ENCODE measurements at regions not wholly inside any gene's neighbourhood (a gene's known extent, or its start where the extent isn't known, plus 50 kb on each side); places are given as distances from the start of the nearest gene placed in this dataset.

GRCh38 chr1:4315202-4315601 is 339.2 kb upstream of the AJAP1 start:
- TF ChIP-seq CTCF (IDR thresholded peaks at IDR 0.05; ENCODE audit: low read depth, low read length, missing control alignments), result no peak
- DNase-seq, result no peak
- in situ Hi-C loops (cut with HindIII; ENCODE audit: low pct_ligation_motif_present, low sequenced_read_pairs), result no loop called here

GRCh38 chr1:4317207-4317606 is 337.2 kb upstream of the AJAP1 start:
- TF ChIP-seq CTCF (IDR thresholded peaks at IDR 0.05; ENCODE audit: low read depth, low read length, missing control alignments), result no peak
- no peak overlapping the region for H3K27ac ChIP-seq
- in situ Hi-C loops (cut with HindIII; ENCODE audit: low pct_ligation_motif_present, low sequenced_read_pairs), result no loop called here
- no peak overlapping the region for H3K4me3 ChIP-seq (ENCODE audit: low read depth, low read length)
- H3K27me3 ChIP-seq (replicated peaks), result no peaks in the 10 kb centered on the region
- no peaks in the 10 kb centered on the region for H3K36me3 ChIP-seq (replicated peaks)
- DNase-seq, result no peak

More at GRCh38 chr1:4315202-4315601, 339.2 kb upstream of the AJAP1 start:
- Histone ChIP-seq H3K27me3 (replicated peaks) (no peaks in the 10 kb centered on the region), H3K27ac (no peak overlapping the region), H3K36me3 (replicated peaks) (no peaks in the 10 kb centered on the region), H3K4me3 (ENCODE audit: low read depth, low read length) (no peak overlapping the region)

- no peak for TF ChIP-seq CTCF (IDR thresholded peaks at IDR 0.05; ENCODE audit: low read depth, low read length, missing control alignments)
- no peak for DNase-seq
- H3K27me3 ChIP-seq (replicated peaks), result no peaks in the 10 kb centered on the region
- in situ Hi-C loops (cut with HindIII; ENCODE audit: low pct_ligation_motif_present, low sequenced_read_pairs), result no loop called here
- no peak overlapping the region for H3K4me3 ChIP-seq (ENCODE audit: low read depth, low read length)
- no peak overlapping the region for H3K27ac ChIP-seq
- H3K36me3 ChIP-seq (replicated peaks), result no peaks in the 10 kb centered on the region
Measured at GRCh38 chr1:4318720-4319119, 335.7 kb upstream of the AJAP1 start.

- Histone ChIP-seq H3K36me3 (replicated peaks) (no peaks in the 10 kb centered on the region), H3K4me3 (ENCODE audit: low read depth, low read length) (no peak overlapping the region), H3K27ac (no peak overlapping the region), H3K27me3 (replicated peaks) (no peaks in the 10 kb centered on the region)
- TF ChIP-seq CTCF (IDR thresholded peaks at IDR 0.05; ENCODE audit: low read depth, low read length, missing control alignments), result no peak
- in situ Hi-C loops (cut with HindIII; ENCODE audit: low pct_ligation_motif_present, low sequenced_read_pairs), result no loop called here
- no peak for DNase-seq
Measured at GRCh38 chr1:4319496-4319895, 334.9 kb upstream of the AJAP1 start.

GRCh38 chr1:4322881-4323280 is 331.5 kb upstream of the AJAP1 start:
- DNase-seq, result no peak
- H3K4me3 ChIP-seq (ENCODE audit: low read depth, low read length), result no peak overlapping the region
- H3K36me3 ChIP-seq (replicated peaks), result no peaks in the 10 kb centered on the region
- no peak overlapping the region for H3K27ac ChIP-seq
- no peaks in the 10 kb centered on the region for H3K27me3 ChIP-seq (replicated peaks)
- no peak for TF ChIP-seq CTCF (IDR thresholded peaks at IDR 0.05; ENCODE audit: low read depth, low read length, missing control alignments)
- in situ Hi-C loops (cut with HindIII; ENCODE audit: low pct_ligation_motif_present, low sequenced_read_pairs), result no loop called here

- Histone ChIP-seq H3K27me3 (replicated peaks) (no peaks in the 10 kb centered on the region), H3K36me3 (replicated peaks) (no peaks in the 10 kb centered on the region), H3K4me3 (ENCODE audit: low read depth, low read length) (no peak overlapping the region), H3K27ac (no peak overlapping the region)
- no peak for TF ChIP-seq CTCF (IDR thresholded peaks at IDR 0.05; ENCODE audit: low read depth, low read length, missing control alignments)
- in situ Hi-C loops (cut with HindIII; ENCODE audit: low pct_ligation_motif_present, low sequenced_read_pairs), result no loop called here
- no peak for DNase-seq
Measured at GRCh38 chr1:4323309-4323708, 331.1 kb upstream of the AJAP1 start.

Data from brain microvascular endothelial cell (primary cell).